ENCODE measurements at regions not wholly inside any gene's neighbourhood (a gene's known extent, or its start where the extent isn't known, plus 50 kb on each side); places are given as distances from the start of the nearest gene placed in this dataset.

GRCh38 chr2:122707224-122707824 lies 951.9 kb downstream of the TSN start:
- Mint-ChIP-seq H3K27ac (peak overlapping the region in 4 of 7 donors; percentile 28 to 70 (median 47)), H3K4me3 (no peak overlapping the region), H3K9me3 (peaks cover 9 to 26% (median 14%) of the 10 kb centered on the region in 7 donors), H3K4me1 (peaks cover 11% of the 10 kb centered on the region), H3K27me3 (ENCODE audit: low read depth in 3 of 3) (no peaks in the 10 kb centered on the region), H3K36me3 (no peaks in the 10 kb centered on the region)
- DNase-seq = peak in 1 of 3 donors; percentile 4
- no peak overlapping the region for H3K9ac ChIP-seq (ENCODE audit: insufficient read depth, low read length, poor library complexity, severe bottlenecking)
- H3K27me3 ChIP-seq (ENCODE audit: control insufficient read depth in 2 of 2, insufficient read depth in 2 of 2, low read length in 2 of 2) = no peaks in the 10 kb centered on the region
- H3K9me3 ChIP-seq (replicated peaks in 1 of 2; ENCODE audit: control insufficient read depth in 1 of 2, insufficient read depth in 1 of 2, low read length in 2 of 2) = peaks cover 15 to 21% of the 10 kb centered on the region in 2 donors
- H3K79me2 ChIP-seq (ENCODE audit: insufficient read depth, low read length) = no peaks in the 10 kb centered on the region
- TF ChIP-seq CTCF (IDR thresholded peaks at IDR 0.05) = no peak
- no peaks in the 10 kb centered on the region for H3K36me3 ChIP-seq (replicated peaks in 1 of 2; ENCODE audit: control insufficient read depth in 1 of 2, insufficient read depth in 2 of 2, low read length in 2 of 2)
- no peak overlapping the region for H3K4me3 ChIP-seq (replicated peaks in 1 of 3; ENCODE audit: low read depth in 2 of 3, low read length in 3 of 3)
- peaks cover 0 to 4% of the 10 kb centered on the region in 2 donors for H3K4me1 ChIP-seq (ENCODE audit: control insufficient read depth in 1 of 2, insufficient read depth in 2 of 2, low read length in 2 of 2)
- intact Hi-C loops (cut with micrococcal nuclease) = no loop called here
- H2AFZ ChIP-seq (ENCODE audit: insufficient read depth, low read depth, low read length, poor library complexity, severe bottlenecking) = no peak overlapping the region
- H3K4me2 ChIP-seq (replicated peaks; ENCODE audit: extremely low read depth, low read length, poor library complexity, severe bottlenecking) = no peak overlapping the region
- whole genome bisulfite sequencing (ENCODE audit: insufficient coverage) = no CpG with 5 or more reads among the region's 1 CpG
- H3K27ac ChIP-seq (ENCODE audit: low read depth in 1 of 2, low read length in 2 of 2) = no peak overlapping the region
- no peaks in the 10 kb centered on the region for H4K20me1 ChIP-seq (ENCODE audit: insufficient read depth, low read length)

DNA sequence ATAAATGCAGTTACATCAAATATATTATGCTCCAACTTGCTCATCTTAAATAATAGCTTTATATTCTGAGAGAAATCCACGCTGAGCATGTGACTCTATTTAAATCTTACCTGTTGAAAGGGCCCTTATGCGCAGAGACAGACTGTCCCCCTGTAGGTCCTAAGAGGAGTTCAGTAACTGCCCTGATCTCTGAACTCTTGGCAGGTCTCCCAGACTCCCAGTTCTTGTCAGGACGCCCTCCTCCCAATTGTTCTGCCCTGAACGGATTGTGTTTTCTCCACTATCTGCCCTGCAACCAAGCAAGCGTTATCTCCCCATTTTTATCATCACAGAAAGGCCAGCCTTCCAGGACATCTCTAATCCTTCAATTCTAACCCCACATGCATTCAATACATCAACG lies 954.6 kb downstream of the TSN start:
- Histone ChIP-seq H3K27ac (ENCODE audit: low read depth in 1 of 2, low read length in 2 of 2) (no peak overlapping the region), H3K27me3 (ENCODE audit: control insufficient read depth in 2 of 2, insufficient read depth in 2 of 2, low read length in 2 of 2) (no peaks in the 10 kb centered on the region), H3K9ac (ENCODE audit: insufficient read depth, low read length, poor library complexity, severe bottlenecking) (no peak overlapping the region), H3K4me1 (ENCODE audit: control insufficient read depth in 1 of 2, insufficient read depth in 2 of 2, low read length in 2 of 2) (peaks cover 0 to 4% of the 10 kb centered on the region in 2 donors), H3K4me3 (replicated peaks in 1 of 3; ENCODE audit: low read depth in 2 of 3, low read length in 3 of 3) (no peak overlapping the region), H3K36me3 (replicated peaks in 1 of 2; ENCODE audit: control insufficient read depth in 1 of 2, insufficient read depth in 2 of 2, low read length in 2 of 2) (no peaks in the 10 kb centered on the region), H4K20me1 (ENCODE audit: insufficient read depth, low read length) (no peaks in the 10 kb centered on the region), H3K79me2 (ENCODE audit: insufficient read depth, low read length) (no peaks in the 10 kb centered on the region), H2AFZ (ENCODE audit: insufficient read depth, low read depth, low read length, poor library complexity, severe bottlenecking) (no peak overlapping the region), H3K4me2 (replicated peaks; ENCODE audit: extremely low read depth, low read length, poor library complexity, severe bottlenecking) (no peak overlapping the region), H3K9me3 (replicated peaks in 1 of 2; ENCODE audit: control insufficient read depth in 1 of 2, insufficient read depth in 1 of 2, low read length in 2 of 2) (peaks cover 21 to 24% of the 10 kb centered on the region in 2 donors)
- peaks cover 0 to 2% (median 0%) of the 10 kb centered on the region in 3 donors for H3K27me3 Mint-ChIP-seq (ENCODE audit: low read depth in 3 of 3)
- no peak overlapping the region for H3K27ac Mint-ChIP-seq
- peaks cover 20 to 36% (median 28%) of the 10 kb centered on the region in 7 donors for H3K9me3 Mint-ChIP-seq
- no peak overlapping the region for H3K4me3 Mint-ChIP-seq
- no peak for TF ChIP-seq CTCF (IDR thresholded peaks at IDR 0.05)
- intact Hi-C loops (cut with micrococcal nuclease) = no loop called here
- no peaks in the 10 kb centered on the region for H3K36me3 Mint-ChIP-seq
- WGBS (ENCODE audit: insufficient coverage) = 91% methylated on average over 5 of the region's 6 CpGs
- DNase-seq = no peak
- H3K4me1 Mint-ChIP-seq = peaks cover 9% of the 10 kb centered on the region
